NCI-H345 treated with DMSO at 0.1 percent for 48 hours (cell line): ENCODE measurements at regions not wholly inside any gene's neighbourhood (a gene's known extent, or its start where the extent isn't known, plus 50 kb on each side); places are given as distances from the start of the nearest gene placed in this dataset.
"Not testable (repeated sequence)": the region's sequence is repeated elsewhere in the genome, so short reads cannot be mapped to it uniquely, and the experiment has no call there.

ENCODE experiments used
- DNase-seq: peaks from one replicate; lab custom pipeline; 2025; ENCODE audit not compliant: unreplicated experiment; lab: John Stamatoyannopoulos, UW

DNA sequence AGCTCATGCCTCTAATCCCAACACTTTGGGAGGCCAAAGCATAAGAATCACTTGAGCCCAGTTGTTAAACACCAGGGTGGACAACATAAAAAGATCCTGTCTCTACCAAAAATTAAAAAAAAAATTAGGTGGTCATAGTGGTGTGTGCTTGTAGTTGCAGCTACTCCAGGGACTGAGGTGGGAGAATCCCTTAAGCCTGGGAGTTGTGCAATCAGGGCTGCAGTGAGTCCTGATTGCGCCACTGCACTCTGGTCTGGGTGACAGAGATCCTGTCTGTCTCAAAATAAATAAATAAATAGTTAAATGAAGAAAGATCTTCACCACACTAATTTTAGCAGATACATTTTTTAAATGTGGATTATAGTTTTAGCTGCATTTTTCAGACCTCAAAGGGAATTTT lies 433.2 kb downstream of the MAT2B start:
- no peak for DNase-seq

DNA sequence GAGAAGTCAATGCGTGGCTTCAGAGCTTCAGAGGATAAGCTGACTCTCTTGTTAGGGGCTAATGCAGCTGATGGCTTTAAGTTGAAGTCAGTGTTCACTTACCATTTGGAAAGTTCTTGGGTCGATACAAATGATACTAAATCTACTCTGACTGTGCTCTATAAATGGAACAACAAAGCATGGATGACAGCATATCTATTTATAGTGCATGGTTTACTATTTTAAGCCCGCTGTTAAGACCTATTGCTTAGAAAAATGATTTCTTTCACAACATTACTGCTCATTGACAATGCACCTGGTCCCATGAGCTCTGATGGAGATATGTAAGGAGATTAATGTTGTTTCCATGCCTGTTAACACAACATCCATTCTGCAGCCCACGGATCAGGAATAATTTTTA lies 435.7 kb downstream of the MAT2B start:
- no peak for DNase-seq

DNA sequence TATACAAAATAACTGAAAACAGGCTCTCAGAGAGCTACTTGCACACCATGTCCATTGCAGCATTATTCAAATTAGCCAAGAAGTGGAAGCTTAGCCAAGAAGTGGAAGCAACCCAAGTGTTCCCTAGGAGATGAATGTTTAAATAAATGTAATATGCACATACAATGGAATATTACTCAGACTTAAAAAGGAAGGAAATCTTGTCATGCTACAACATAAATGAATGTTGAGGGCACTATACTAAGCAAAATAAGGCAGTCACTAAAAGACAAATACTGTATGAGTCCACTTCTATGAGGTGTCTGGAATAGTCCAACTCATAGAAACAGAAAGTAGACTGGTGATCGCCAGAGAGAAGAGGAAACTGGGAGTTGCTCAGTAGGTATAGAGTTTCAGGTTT lies 438.1 kb downstream of the MAT2B start:
- no peak for DNase-seq

DNA sequence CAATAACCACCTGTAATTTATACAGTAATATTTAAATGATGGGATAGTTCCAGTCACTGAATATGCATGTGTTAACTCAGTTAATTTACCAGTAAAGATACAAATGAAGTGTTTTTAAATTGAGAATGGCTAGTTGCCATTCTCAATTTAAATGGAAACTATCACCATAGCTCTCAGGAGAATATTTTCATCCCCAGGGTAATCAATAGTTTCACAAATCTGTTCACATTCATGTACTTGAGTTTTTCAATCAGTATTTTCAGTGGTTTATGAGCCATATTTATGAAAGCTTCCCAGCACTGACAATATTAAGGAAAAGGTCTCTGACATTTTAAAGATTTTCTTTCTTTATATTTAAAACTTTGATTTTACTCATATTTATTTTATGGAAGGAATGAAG lies 439.3 kb downstream of the MAT2B start:
- no peak for DNase-seq

DNA sequence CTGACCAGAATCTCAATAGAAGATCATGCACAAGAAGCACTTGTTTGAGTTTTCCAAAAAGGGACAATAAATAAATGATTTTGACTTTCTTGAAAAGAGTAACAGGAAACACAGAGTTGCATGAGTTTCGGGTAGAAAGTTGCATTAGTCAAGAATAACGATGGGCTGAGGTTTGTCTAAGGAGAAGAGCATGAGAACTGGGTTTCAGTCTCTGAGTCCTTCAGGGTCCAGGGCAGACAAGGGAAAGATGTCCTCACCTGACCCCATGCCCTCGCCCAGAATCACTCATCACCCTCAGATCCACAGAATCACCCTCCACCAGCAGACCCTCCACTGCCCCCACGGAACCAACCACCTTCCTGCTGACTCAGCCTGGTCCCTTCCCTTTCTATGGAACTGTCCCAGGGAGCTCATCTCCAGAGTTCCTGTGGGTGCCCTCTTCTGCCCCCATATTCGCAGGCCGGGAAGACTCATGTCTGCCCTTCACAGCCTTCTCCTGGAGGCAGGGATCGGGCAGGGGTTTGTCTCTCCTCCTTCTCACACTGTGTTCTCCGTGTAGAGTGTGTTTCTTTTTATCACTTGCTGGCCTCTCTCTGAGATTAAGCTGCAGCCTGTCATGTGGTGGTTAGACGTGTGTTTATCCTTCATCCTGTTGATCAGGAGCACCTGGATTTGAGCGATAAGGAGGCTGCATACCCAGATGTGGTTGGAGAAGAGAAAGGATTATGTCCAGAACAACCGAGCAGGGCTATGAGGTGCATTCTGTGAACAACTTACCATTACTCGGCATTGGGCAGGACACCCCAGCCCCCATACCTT lies 442.6 kb downstream of the MAT2B start:
- DNase-seq = no peak

DNA sequence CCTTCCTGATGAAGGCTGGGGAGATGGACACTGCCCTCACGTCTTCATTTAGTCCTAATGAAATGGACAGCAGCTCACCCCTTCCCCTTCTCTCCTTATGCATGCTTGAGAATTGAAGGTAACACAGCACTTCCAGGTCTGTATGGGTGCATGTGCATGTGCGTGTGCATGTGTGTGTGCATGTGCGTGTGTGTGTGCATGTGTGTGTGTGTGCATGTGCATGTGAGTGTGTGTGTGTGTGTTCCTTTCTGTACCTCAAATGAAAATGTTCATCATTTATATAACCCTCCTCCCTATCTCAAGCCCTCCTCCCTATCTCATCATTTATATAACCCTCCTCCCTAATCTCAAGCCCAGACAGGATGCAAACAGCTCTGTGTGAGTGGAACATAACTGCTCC lies 444.8 kb downstream of the MAT2B start:
- no peak for DNase-seq

DNA sequence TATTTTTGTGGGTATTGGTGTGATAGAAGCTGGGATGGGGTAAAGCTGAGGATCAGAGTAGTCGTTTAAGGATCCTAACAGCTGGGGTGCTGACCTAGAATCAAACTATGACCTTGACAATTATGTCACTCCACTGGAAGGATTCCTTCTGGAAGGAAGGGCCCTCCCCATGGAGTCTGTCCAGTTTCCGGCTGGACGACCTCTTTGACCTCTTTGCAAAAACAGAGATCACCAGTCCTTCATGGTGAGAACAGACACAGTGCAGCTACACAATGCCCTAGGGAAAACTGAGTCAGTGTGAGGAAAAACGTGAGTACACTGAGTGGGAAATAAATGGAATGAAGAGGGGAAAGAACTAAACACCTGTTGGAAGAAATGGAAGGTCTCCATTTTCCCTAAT lies 445.6 kb downstream of the MAT2B start:
- DNase-seq = no peak

DNA sequence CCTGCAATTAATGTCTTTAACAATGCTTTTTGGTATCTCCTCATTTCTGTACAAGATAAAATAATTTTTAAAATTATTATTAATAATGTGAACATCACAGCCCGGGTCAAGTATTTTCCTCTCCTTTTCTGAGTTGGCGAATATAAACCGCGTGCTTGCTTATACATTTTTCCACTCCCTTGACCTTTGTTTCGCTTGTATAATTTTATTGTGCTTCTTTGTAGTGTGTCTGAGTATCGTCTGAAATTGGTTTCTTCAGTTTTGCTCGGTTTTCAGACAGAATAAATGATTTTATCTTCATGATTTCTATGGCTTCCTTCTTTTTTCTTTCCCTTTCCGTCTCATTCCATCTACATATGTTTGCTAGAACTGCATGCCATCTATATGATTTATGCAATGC lies 448.5 kb downstream of the MAT2B start:
- DNase-seq = no peak

DNA sequence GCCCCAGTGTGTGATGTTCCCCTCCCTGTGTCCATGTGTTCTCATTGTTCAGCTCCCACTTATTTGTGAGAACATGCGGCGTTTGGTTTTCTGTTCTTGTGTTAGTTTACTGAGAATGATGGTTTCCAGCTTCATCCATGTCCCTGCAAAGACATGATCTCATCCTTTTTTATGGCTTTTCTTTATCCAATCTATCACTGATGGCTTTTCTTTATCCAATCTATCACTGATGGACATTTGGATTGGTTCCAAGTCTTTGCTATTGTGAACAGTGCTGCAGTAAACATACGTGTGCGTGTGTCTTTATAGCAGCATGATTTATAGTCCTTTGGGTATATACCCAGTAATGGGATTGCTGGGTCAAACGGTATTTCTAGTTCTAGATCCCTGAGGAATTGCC lies 455.8 kb downstream of the MAT2B start:
- DNase-seq = not testable (repeated sequence)

DNA sequence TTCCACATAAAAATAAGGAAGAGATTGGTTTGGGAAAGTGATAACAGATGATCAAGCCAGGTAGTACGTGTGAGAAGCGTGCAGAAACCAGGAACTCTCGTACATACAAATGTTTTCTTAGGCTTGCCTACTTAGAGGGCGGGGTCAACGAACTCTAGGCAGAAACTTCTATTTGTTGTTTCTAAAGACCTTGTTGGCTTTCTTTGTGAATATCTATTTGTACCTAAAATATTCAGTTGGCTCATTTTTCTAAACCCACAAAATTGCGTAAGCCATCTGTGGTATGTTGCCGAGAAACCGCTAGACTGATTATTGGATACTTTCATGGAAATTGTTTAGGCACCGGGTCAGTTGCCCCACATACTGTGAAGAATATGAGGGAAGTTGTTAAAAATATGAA lies 458.5 kb downstream of the MAT2B start:
- no peak for DNase-seq

DNA sequence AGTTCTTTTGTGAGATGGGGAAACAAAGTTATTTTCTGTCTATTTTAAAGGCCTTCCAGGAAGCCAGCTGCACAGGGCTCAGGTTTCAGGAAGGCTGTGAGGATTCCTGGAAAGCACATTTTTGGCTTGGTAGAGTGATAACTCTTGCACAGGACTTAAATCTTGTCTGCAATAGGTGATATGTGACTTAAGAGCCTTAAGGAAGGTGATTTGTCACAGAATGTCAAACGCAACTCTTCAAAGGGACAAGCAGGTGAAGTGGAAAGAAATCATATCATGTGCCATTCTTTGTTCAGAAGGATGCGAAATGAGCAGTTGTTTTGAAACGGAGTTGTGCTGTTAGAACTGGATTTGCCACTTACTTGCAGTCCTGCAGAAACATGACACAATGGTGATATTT lies 459.3 kb downstream of the MAT2B start:
- no peak for DNase-seq

DNA sequence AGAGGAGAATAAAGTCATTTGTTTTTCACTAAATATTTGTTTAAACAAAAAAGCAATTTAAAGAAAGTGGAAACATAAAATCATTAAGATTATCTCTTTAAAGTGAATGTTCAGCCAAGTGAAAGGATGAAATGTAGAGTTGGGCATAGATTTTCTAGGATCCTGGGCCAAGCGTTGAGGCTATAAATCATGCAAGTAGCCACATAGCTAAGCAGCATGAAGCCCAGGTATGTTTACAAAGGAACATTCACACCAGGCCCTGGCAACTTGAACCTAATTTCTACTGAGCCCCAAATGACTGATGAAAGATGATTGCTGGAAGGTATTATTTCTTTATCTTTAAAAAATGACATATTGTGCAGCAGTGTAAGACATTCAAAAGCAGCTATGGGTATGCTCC lies 461.8 kb downstream of the MAT2B start:
- no peak for DNase-seq

DNA sequence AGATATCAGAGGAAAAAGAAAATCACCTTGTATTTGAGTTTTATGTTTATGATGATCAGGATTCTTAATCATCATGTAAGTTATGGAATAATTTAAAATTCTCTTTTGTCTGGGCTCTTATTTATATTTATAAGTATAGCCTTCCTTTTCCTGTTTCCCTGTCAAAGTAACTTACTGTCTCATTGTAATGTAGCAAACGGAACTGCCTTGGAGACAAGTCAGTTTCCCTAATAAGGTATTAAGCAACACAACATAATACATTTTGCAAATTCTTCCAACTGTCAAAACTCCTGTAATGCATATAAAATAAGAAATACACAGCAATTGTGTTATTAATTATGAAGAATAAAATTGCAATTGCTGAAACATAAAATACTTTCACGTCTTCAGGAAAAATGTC lies 463.2 kb downstream of the MAT2B start:
- DNase-seq = no peak

DNA sequence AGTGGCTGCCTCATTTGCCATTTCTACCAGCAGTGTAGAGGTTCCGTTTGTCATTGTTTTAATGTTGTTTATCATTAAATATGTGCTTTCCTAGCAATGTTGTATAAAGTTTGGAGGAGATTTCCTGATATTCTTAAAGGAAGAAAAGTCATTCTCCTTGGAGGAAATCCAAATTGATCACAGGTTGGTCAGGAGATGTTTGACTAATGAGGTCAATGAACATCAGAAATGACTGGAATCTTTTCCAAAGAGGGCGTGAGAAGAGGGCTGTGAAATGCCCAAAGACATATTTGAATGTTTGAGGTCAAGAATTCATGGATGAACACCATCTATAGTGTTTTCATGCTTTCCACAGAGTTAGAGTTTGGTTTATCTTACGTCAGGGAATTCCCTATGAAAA lies 471.3 kb downstream of the MAT2B start:
- no peak for DNase-seq

DNA sequence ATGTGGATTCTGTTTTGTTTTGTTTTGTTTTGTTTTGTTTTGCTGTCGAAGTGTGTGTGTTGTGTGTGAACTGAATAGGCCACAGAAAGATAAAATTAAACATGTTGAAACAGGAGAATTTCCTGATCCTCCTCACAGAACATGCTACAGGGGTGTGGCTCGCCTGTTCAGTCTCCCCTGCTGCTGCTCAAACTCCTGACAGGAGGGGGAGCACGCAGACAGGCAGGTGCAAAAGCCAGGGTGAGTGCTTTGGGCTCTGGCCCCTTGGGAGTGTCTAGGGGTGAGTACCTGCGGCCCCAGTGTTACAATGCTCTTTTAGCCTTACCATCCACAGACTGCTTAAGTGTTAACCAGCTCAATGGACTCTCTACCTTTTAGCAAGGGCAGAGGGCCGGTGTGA lies 473.5 kb downstream of the MAT2B start:
- no peak for DNase-seq

DNA sequence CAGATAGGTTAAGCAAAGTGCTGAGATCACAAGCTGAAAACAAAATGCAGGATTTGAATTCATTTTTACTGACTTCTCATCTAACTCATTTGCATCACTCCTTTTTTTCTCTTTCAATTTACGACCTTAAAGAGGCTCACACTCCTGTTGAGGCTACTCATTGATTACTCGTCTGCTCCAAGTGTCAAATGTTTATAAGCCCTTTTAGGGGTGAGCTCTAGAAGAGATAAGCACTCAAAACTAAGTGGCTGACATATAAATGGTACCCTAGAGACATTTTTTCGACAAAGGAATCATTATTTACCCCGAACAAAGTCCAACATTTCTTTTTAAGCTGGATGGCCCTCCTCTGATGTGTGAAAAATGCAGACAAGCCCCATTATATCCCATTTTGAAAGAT lies 483.1 kb downstream of the MAT2B start:
- DNase-seq = no peak

DNA sequence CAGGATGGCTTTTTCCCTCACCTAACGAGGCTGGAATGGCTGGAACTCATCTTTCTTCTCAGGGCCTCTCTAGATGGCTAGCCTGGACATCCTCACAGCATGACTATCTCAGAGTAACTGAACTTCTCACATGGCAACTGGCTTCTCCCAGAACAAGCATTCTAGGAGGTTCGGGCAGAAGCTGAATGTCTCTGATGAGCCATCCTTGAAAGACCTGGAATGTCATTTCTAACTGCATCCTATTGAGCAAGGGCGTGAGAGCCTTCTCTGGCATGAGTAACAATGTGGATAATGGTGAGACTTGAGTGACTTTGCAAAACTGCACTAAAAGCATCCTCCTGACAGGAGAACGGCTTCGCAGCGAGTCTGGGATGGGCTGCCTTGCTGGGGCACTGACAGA lies 487.7 kb downstream of the MAT2B start:
- DNase-seq = no peak

DNA sequence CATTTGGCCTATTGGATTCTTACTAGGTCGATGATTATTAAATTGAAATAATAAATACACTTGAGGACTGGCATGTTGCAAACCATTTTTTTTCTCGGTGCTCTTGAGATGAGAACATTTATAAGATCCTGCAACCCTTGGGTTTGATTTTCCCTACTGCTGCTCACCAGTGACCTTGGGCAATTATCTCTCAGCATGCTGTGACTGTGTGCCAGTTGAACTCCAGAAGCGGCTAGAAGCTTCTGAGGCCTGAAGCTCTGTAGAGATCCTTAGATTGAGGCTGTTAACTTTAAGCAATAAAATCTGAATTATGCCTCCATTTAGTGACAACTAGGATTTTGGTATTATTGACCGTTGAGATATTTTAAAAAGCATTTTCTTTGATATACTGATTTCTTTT lies 489.8 kb downstream of the MAT2B start:
- DNase-seq = no peak

DNA sequence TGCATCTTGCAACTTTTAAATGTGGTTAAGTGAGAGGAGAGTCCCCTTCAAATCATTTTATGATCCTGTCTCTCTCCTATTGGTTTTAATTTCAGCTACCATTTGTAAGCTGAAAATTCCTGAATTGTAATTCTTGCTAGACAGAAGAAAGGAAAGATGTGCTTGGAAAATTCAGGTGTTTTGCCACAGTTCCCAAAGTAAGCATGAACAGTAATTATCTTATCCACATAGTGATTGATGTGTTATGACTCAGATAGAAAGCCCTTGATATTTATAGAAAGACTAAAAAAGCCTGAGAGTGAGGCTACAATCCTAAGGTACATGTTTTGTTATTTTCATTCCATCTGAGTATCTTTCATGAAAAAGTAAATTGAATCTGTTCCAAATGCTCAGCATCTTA lies 492.5 kb downstream of the MAT2B start:
- no peak for DNase-seq

DNA sequence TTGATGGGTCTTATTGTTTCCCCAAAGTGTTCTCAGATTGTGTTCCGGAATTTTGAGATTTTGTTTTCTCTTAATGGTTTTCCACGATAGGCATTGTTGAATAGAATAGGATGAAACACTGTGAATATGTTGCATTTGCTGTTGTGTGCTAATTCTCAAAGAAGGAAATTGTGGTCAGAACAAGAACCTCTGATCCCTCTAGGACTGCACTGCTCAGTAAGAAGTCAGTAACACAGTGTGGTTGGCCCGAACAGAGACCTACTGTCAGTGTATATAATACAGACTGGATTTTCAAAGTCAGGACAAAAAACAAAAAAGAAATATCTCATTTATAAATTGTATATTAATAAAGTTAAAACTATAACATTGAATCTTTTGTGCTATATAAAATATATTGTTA lies 494.8 kb downstream of the MAT2B start:
- no peak for DNase-seq

DNA sequence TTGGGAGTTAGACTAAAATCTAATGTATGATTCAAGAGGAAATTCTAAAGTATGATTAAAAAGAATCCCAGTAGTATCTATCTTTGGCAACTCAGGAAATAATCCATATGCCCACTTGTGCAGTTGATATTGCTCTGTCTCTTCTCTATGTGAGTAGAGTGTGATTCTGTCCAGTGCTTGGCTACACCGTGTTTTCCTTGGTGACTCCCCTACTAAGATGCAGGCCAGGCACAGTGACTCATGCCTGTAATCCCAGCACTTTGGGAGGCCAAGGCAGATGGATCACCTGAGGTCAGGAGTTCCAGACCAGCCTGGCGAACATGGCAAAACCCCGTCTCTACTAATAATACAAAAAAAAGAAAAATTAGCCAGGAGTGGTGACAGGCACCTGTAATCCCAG lies 495.4 kb downstream of the MAT2B start:
- DNase-seq = no peak

DNA sequence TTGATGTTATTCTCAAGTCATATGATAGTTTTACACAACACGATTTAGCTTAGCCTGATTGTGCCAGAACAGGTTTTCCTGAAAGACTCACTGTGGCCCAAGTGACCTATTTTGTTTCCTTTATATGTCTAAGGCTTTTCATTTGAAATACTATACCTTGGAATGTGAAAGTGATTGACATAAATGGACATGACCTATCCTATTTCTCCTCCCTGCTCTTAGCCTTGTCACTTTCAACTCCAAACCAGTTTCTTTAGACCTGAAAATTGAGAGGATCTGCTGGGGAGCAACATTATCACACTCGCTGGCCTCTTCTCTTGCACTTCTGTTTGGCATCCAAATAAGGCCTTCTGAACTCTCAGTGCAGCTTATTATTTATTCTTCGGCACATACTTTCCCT lies 496.8 kb downstream of the MAT2B start:
- no peak for DNase-seq

DNA sequence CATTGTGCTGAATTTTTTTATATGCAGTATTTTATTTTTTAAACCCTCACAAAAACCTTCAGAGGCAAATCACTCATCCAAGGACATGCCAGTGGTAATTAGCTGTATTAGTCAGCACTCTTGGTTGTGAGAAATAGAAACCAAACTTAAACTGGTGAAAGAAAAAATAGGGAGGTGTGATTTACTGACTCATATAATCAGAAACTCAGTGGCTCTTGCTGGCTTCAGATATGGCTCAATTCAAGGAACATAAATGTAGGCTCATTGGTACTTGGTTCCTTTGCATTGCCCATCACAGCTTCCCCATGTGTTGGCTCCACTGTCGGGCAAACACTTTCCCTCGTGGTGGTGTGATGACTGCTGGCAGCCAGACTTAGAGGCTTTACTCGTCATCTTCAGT lies 497.2 kb downstream of the MAT2B start:
- no peak for DNase-seq
